SK-N-MC (cell line): ENCODE measurements at regions not wholly inside any gene's neighbourhood (a gene's known extent, or its start where the extent isn't known, plus 50 kb on each side); places are given as distances from the start of the nearest gene placed in this dataset.

Experiments used
- EZH2 ChIP-seq: fragments of 200-600 bp; sonication (generic); IDR thresholded peaks from one replicate; pipeline ENCODE4 v1.6.1; 2017; ENCODE audit warnings: antibody characterized with exemption
- POLR2AphosphoS5 ChIP-seq: IDR thresholded peaks from 2 replicates; pipeline ENCODE4 v1.6.1; 2012; ENCODE audit warnings: mild to moderate bottlenecking, low read depth, low read length, borderline replicate concordance

DNA sequence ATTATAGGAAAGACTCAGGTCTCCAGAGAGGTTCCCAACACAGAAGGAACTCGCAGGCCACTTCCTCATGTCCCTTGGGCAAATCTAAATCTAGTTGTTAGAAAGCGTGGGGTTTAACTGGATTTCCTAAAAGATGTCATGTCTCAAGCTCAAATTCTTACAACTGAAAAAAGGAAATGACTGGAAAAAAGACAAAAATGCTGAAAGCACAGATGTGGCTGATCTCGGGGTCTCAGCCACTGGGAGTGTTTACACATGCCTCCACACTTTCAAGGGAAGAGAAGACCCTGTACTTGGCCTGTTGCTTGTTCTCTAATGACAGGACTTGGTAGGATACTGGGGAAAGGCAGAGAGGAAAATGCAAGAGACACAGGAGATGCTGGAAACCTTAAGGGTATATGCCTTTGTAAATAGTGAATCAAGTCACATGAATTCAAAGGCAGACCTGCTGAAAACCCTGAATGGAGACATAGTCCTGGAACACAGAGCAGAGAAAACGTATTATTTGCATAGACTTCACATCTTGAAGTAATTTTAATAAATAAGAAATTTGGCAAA lies 160.9 kb upstream of the MEIS1 start:
- TF ChIP-seq POLR2AphosphoS5 (no peak), EZH2 (no peak)
